COLO668 (cell line): ENCODE measurements at regions not wholly inside any gene's neighbourhood (a gene's known extent, or its start where the extent isn't known, plus 50 kb on each side); places are given as distances from the start of the nearest gene placed in this dataset.

ENCODE experiments used
- DNase-seq: peaks from one replicate; lab custom pipeline; 2025; ENCODE audit not compliant: unreplicated experiment; lab: John Stamatoyannopoulos, UW

GRCh38 chr16:14362774-14363371 lies 267.2 kb downstream of the PARN start:
- no peak for DNase-seq

- DNase-seq, result no peak
Observed at GRCh38 chr16:14360326-14361037, 269.6 kb downstream of the PARN start.

GRCh38 chr16:14358697-14359305 lies 271.3 kb downstream of the PARN start:
- no peak for DNase-seq

GRCh38 chr16:14357328-14357727 lies 272.7 kb downstream of the PARN start:
- DNase-seq, result no peak

GRCh38 chr16:14356064-14356463 lies 274.0 kb downstream of the PARN start:
- DNase-seq, result no peak

- no peak for DNase-seq
Observed at GRCh38 chr16:14354561-14355351, 275.3 kb downstream of the PARN start.

- DNase-seq, result no peak
Observed at GRCh38 chr16:14353340-14353739, 276.7 kb downstream of the PARN start.

- no peak for DNase-seq
Observed at GRCh38 chr16:14351647-14352046, 278.4 kb downstream of the PARN start.

GRCh38 chr16:14350626-14351025 lies 279.4 kb downstream of the PARN start:
- DNase-seq, result no peak

GRCh38 chr16:14350081-14350480 lies 279.0 kb downstream of the MRTFB start:
- DNase-seq, result no peak

GRCh38 chr16:14347706-14348105 lies 276.6 kb downstream of the MRTFB start:
- DNase-seq, result no peak

- DNase-seq, result no peak
Observed at GRCh38 chr16:14346278-14347142, 275.4 kb downstream of the MRTFB start.

GRCh38 chr16:14345512-14346115 lies 274.5 kb downstream of the MRTFB start:
- no peak for DNase-seq

GRCh38 chr16:14344945-14345344 lies 273.8 kb downstream of the MRTFB start:
- DNase-seq, result no peak

GRCh38 chr16:14344292-14344691 lies 273.2 kb downstream of the MRTFB start:
- DNase-seq, result no peak

- DNase-seq, result no peak
Observed at GRCh38 chr16:14341324-14342225, 270.5 kb downstream of the MRTFB start.

GRCh38 chr16:14339694-14340093 lies 268.6 kb downstream of the MRTFB start:
- no peak for DNase-seq

GRCh38 chr16:14338969-14339368 lies 267.9 kb downstream of the MRTFB start:
- DNase-seq, result no peak

GRCh38 chr16:14338236-14338635 lies 267.1 kb downstream of the MRTFB start:
- no peak for DNase-seq
